Neutrophil (primary cell): ENCODE measurements at regions not wholly inside any gene's neighbourhood (a gene's known extent, or its start where the extent isn't known, plus 50 kb on each side); places are given as distances from the start of the nearest gene placed in this dataset.
"Not testable (repeated sequence)": the region's sequence is repeated elsewhere in the genome, so short reads cannot be mapped to it uniquely, and the experiment has no call there.

Experiments
- H3K27ac ChIP-seq: fragments of 200-600 bp; sonication (generic); 2 replicates; pipeline ENCODE4 v1.5.1; 2016; ENCODE audit warnings: mild to moderate bottlenecking, moderate library complexity
- H3K27me3 ChIP-seq: fragments of 200-600 bp; sonication (generic); 2 replicates; pipeline ENCODE4 v1.6.0; 2016; ENCODE audit warnings: mild to moderate bottlenecking
- H3K36me3 ChIP-seq: fragments of 200-600 bp; sonication (generic); 2 replicates; pipeline ENCODE4 v1.5.1; 2017
- H3K4me1 ChIP-seq, 2 experiments: fragments of 200-600 bp in 1 of 2; sonication (generic) in 1 of 2; 1 replicate in 1 of 2; 2 replicates in 1 of 2; pipeline versions ENCODE4 v1.5.1 to v1.6.1; 2013 to 2016; ENCODE audit warnings: low read depth in 1 of 2, low read length in 1 of 2, mild to moderate bottlenecking in 1 of 2, moderate library complexity in 1 of 2; ENCODE audit not compliant: control insufficient read depth in 1 of 2, insufficient read depth in 1 of 2
- H3K4me3 ChIP-seq, 2 experiments: fragments of 200-600 bp in 1 of 2; sonication (generic) in 1 of 2; 1 replicate in 1 of 2; 2 replicates in 1 of 2; pipeline ENCODE4 v1.5.1; 2013 to 2016; ENCODE audit warnings: low read depth in 1 of 2, low read length in 1 of 2, mild to moderate bottlenecking in 1 of 2, moderate library complexity in 1 of 2
- H3K9me3 ChIP-seq: fragments of 200-600 bp; sonication (generic); 2 replicates; pipeline ENCODE4 v1.5.1; 2016
- TF ChIP-seq, protein P1 (sequence below): fragments of 200-600 bp; sonication (generic); IDR thresholded peaks from 2 replicates; pipeline ENCODE4 v1.5.1; 2016; ENCODE audit warnings: antibody characterized with exemption

DNA sequence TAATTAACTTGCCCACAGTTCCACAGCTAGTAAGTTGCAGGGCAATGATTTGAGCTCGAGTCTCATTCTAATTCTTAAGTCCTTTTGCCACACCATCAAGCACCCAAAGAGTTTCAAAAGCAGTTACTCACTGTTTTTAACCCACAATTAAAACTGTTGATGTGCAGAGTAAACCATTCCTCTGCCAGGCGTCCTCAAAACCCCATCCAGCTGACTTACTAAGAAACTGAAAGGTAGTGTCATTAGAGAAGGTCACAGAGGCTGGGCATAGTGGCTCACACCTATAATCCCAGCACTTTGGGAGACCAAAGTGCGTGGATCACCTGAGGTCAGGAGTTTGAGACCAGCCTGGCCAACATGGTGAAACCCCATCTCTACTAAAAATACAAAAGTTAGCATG lies 121.7 kb downstream of the CHIC2 start:
- Histone ChIP-seq H3K27ac (no peak overlapping the region), H3K36me3 (no peaks in the 10 kb centered on the region), H3K4me3 (no peak overlapping the region), H3K9me3 (no peaks in the 10 kb centered on the region), H3K4me1 (no peaks in the 10 kb centered on the region), H3K27me3 (peaks cover 9% of the 10 kb centered on the region)
- TF ChIP-seq, protein P1, sequence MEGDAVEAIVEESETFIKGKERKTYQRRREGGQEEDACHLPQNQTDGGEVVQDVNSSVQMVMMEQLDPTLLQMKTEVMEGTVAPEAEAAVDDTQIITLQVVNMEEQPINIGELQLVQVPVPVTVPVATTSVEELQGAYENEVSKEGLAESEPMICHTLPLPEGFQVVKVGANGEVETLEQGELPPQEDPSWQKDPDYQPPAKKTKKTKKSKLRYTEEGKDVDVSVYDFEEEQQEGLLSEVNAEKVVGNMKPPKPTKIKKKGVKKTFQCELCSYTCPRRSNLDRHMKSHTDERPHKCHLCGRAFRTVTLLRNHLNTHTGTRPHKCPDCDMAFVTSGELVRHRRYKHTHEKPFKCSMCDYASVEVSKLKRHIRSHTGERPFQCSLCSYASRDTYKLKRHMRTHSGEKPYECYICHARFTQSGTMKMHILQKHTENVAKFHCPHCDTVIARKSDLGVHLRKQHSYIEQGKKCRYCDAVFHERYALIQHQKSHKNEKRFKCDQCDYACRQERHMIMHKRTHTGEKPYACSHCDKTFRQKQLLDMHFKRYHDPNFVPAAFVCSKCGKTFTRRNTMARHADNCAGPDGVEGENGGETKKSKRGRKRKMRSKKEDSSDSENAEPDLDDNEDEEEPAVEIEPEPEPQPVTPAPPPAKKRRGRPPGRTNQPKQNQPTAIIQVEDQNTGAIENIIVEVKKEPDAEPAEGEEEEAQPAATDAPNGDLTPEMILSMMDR = no peak

DNA sequence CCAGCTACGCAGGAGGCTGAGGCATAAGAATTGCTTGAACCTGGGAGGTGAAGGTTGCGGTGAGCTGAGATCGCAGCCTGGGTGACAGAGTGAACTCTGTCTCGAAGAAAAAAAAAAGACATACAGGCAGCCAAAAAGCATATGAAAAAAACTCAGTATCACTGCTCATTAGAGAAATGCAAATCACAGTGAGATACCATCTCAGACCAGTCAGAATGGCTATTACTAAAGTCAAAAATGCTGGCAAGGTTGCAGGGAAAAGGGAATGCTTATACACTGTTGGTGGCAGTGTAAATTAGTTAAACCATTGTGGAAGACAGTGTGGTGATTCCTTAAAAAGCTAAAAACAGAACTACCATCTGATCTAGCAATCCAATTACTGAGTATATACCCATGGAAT lies 123.1 kb downstream of the CHIC2 start:
- H3K27ac ChIP-seq = no peak overlapping the region
- no peak overlapping the region for H3K4me3 ChIP-seq
- no peaks in the 10 kb centered on the region for H3K9me3 ChIP-seq
- no peaks in the 10 kb centered on the region for H3K4me1 ChIP-seq
- no peaks in the 10 kb centered on the region for H3K36me3 ChIP-seq
- peaks cover 9% of the 10 kb centered on the region for H3K27me3 ChIP-seq
- TF ChIP-seq, protein P1 = no peak

GRCh38 chr4:53939892-53940291 lies 124.5 kb downstream of the CHIC2 start:
- H3K9me3 ChIP-seq, H3K4me1 ChIP-seq, H3K36me3 ChIP-seq, H3K4me3 ChIP-seq, H3K27me3 ChIP-seq, H3K27ac ChIP-seq: not testable (repeated sequence)

DNA sequence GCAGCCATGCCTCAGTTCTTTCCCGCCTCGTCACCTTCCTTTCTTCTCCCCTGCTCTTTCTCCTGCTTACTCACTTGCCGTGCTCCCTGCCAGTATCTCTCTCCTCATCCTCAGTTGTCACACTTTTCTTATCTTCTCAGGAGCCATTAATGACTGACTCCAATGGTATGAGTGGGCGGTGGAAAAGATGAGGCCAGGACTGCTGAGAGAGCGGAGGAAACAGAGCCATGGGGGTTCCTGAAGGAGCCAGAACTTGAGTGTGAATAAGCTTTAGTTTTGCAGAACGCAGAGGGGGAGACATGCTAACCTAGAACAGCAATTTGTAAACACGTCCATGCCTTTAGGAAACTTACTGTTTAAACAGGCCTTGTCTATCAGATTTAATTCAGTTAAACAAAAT lies 126.5 kb downstream of the CHIC2 start:
- Histone ChIP-seq H3K4me1 (no peaks in the 10 kb centered on the region), H3K9me3 (no peaks in the 10 kb centered on the region), H3K4me3 (no peak overlapping the region), H3K27ac (no peak overlapping the region), H3K36me3 (no peaks in the 10 kb centered on the region), H3K27me3 (peaks cover 4% of the 10 kb centered on the region)
- TF ChIP-seq, protein P1 = no peak

- no peaks in the 10 kb centered on the region for H3K4me1 ChIP-seq
- TF ChIP-seq, protein P1 = no peak
- H3K4me3 ChIP-seq = no peak overlapping the region
- H3K27ac ChIP-seq = no peak overlapping the region
- no peaks in the 10 kb centered on the region for H3K9me3 ChIP-seq
- no peaks in the 10 kb centered on the region for H3K36me3 ChIP-seq
- no peaks in the 10 kb centered on the region for H3K27me3 ChIP-seq
Measured at GRCh38 chr4:53937327-53937726, 127.1 kb downstream of the CHIC2 start.

DNA sequence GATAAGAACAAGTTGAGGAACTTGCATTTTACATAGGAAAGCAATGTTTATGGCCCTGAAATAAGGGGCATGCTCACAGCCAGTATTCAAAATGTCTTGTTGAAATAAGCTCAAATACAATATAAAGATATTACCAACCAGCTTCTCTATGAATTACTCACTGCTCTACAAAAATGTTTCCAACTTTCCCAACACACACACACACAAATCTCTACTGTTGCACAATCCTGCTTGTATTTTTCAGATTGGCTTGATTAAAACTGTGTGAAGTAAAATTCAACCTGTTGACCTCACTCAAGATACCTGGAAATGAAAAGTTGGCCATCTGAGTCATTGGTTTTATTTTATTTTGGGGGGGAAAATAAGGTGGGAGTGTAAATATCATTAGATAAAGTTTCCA lies 128.6 kb downstream of the CHIC2 start:
- no peaks in the 10 kb centered on the region for H3K36me3 ChIP-seq
- H3K27me3 ChIP-seq = peaks cover 12% of the 10 kb centered on the region
- no peaks in the 10 kb centered on the region for H3K4me1 ChIP-seq
- H3K9me3 ChIP-seq = no peaks in the 10 kb centered on the region
- H3K4me3 ChIP-seq = no peak overlapping the region
- no peak overlapping the region for H3K27ac ChIP-seq
- TF ChIP-seq, protein P1 = no peak
